MM.1S (cell line): ENCODE measurements at regions not wholly inside any gene's neighbourhood (a gene's known extent, or its start where the extent isn't known, plus 50 kb on each side); places are given as distances from the start of the nearest gene placed in this dataset.

Experiments
- DNase-seq: peaks from one replicate; pipeline ENCODE4 v3.0.0-alpha.2; 2015
- H2AFZ ChIP-seq: fragments of 300-600 bp; sonication (generic); 2 replicates; pipeline ENCODE4 v1.6.0; 2016; ENCODE audit warnings: antibody characterized with exemption, low read length
- H3F3A ChIP-seq: fragments of 300-600 bp; sonication (generic); 2 replicates; pipeline ENCODE4 v1.6.1; 2016; ENCODE audit warnings: mild to moderate bottlenecking, antibody characterized with exemption, low read length, moderate library complexity, mixed read lengths; ENCODE audit not compliant: insufficient read depth
- H3K27ac ChIP-seq: fragments of 300-600 bp; sonication (generic); 2 replicates; pipeline ENCODE4 v1.5.1; 2016; ENCODE audit warnings: mild to moderate bottlenecking, low read length
- H3K27me3 ChIP-seq: fragments of 300-600 bp; sonication (generic); replicated peaks from 2 replicates; pipeline ENCODE4 v1.6.0; 2016; ENCODE audit warnings: low read length; ENCODE audit not compliant: insufficient read depth
- H3K36me3 ChIP-seq: fragments of 300-600 bp; sonication (generic); replicated peaks from 2 replicates; pipeline ENCODE4 v1.6.1; 2016; ENCODE audit warnings: mild to moderate bottlenecking, low read length, mixed read lengths; ENCODE audit not compliant: insufficient read depth
- H3K4me1 ChIP-seq: fragments of 300-600 bp; sonication (generic); 2 replicates; pipeline ENCODE4 v1.6.1; 2016; ENCODE audit warnings: low read length, mixed read lengths
- H3K4me2 ChIP-seq: fragments of 300-600 bp; sonication (generic); 2 replicates; pipeline ENCODE4 v1.6.0; 2016; ENCODE audit warnings: low read depth, low read length
- H3K4me3 ChIP-seq: fragments of 300-600 bp; sonication (generic); 2 replicates; pipeline ENCODE4 v1.5.1; 2016; ENCODE audit warnings: low read length, mixed read lengths
- H3K79me2 ChIP-seq: fragments of 300-600 bp; sonication (generic); 2 replicates; pipeline ENCODE4 v1.6.1; 2016; ENCODE audit warnings: mixed run types, low read length, mixed read lengths
- H3K9ac ChIP-seq: fragments of 300-600 bp; sonication (generic); 2 replicates; pipeline ENCODE4 v1.6.1; 2016; ENCODE audit warnings: low read length, mixed read lengths
- H3K9me2 ChIP-seq: fragments of 300-600 bp; sonication (generic); replicated peaks from 2 replicates; pipeline ENCODE4 v1.6.1; 2016; ENCODE audit warnings: mild to moderate bottlenecking, low read length, mixed read lengths; ENCODE audit not compliant: insufficient read depth
- H3K9me3 ChIP-seq: fragments of 300-600 bp; sonication (generic); replicated peaks from 2 replicates; pipeline ENCODE4 v1.6.1; 2016; ENCODE audit warnings: mild to moderate bottlenecking, low read length, mixed read lengths; ENCODE audit not compliant: insufficient read depth
- H4K20me1 ChIP-seq: fragments of 300-600 bp; sonication (generic); 2 replicates; pipeline ENCODE4 v1.6.1; 2016; ENCODE audit warnings: mild to moderate bottlenecking, low read length, moderate library complexity, mixed read lengths; ENCODE audit not compliant: insufficient read depth
- EZH2 ChIP-seq: fragments of 300-600 bp; sonication (generic); optimal IDR thresholded peaks from 2 replicates; pipeline ENCODE3; 2017; ENCODE audit warnings: low read depth, mild to moderate bottlenecking, antibody characterized with exemption, low read length, mixed read lengths
- EZH2phosphoT487 ChIP-seq: fragments of 300-600 bp; sonication (generic); IDR thresholded peaks from 2 replicates; pipeline ENCODE4 v1.6.1; 2018; ENCODE audit warnings: antibody characterized with exemption, low read length
- TF ChIP-seq, protein P1 (sequence below): fragments of 300-600 bp; sonication (generic); IDR thresholded peaks from 2 replicates; pipeline ENCODE4 v1.5.1; 2016; ENCODE audit warnings: antibody characterized with exemption, low read length, mixed read lengths

DNA sequence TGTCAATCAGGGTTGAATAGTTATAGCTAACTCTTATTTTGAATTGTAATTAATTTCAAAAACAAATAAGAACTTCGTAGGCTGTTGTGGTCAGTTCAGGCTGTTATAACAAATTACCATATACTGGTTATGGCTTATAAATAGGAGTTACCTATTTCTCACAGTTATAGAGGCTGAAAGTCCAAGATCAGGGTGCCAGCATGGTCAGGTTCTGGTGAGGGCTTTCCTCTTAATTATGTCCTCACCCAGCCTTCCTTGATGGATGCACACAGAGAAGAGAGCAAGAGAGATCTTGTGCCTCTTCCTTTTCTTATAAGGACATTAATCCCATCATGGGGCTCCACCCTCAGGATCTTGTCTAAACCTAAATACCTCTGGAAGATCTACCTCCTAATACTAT, 265.9 kb upstream of the SUCLG2 start:
- Histone ChIP-seq H3K27ac (no peak overlapping the region), H3K9me3 (no peaks in the 10 kb centered on the region), H4K20me1 (no peaks in the 10 kb centered on the region), H3K4me1 (peaks cover 18% of the 10 kb centered on the region), H3K79me2 (no peaks in the 10 kb centered on the region), H3F3A (peaks cover 11% of the 10 kb centered on the region; the same call in 1 of the 2 replicates), H3K36me3 (no peaks in the 10 kb centered on the region), H3K9me2 (no peaks in the 10 kb centered on the region), H3K4me3 (no peak overlapping the region), H3K9ac (no peak overlapping the region), H3K27me3 (no peaks in the 10 kb centered on the region), H3K4me2 (no peak overlapping the region), H2AFZ (no peak overlapping the region)
- TF ChIP-seq, protein P1, sequence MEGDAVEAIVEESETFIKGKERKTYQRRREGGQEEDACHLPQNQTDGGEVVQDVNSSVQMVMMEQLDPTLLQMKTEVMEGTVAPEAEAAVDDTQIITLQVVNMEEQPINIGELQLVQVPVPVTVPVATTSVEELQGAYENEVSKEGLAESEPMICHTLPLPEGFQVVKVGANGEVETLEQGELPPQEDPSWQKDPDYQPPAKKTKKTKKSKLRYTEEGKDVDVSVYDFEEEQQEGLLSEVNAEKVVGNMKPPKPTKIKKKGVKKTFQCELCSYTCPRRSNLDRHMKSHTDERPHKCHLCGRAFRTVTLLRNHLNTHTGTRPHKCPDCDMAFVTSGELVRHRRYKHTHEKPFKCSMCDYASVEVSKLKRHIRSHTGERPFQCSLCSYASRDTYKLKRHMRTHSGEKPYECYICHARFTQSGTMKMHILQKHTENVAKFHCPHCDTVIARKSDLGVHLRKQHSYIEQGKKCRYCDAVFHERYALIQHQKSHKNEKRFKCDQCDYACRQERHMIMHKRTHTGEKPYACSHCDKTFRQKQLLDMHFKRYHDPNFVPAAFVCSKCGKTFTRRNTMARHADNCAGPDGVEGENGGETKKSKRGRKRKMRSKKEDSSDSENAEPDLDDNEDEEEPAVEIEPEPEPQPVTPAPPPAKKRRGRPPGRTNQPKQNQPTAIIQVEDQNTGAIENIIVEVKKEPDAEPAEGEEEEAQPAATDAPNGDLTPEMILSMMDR, result no peak
- TF ChIP-seq EZH2 (no peak), EZH2phosphoT487 (no peak)
- DNase-seq, result no peak

DNA sequence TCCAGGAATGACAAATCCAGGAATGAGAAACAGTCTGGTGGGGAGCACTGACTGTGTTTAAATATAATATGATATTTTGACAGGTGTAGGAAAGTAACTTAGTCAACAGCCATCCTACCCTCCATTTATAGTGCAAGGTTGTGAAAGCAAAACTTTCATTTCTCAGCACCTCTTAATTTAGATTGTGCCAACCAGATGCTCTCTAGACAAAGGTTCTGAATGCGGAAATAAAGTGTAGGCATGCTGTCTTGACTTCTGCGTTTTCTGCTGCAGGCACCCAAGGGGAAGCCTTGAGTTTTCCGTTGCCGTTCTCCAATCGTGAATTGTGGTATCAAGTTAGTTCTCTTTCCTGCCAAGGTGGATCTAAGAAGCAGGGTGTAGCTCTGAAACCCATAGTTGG, 261.9 kb upstream of the SUCLG2 start:
- peak overlapping the region; percentile 13; the same call in 1 of the 2 replicates for H3K4me3 ChIP-seq
- H3K9me3 ChIP-seq, result no peaks in the 10 kb centered on the region
- H3K4me1 ChIP-seq, result peaks cover 22% of the 10 kb centered on the region
- H4K20me1 ChIP-seq, result no peaks in the 10 kb centered on the region
- peak overlapping the region; percentile 26 for H2AFZ ChIP-seq
- H3F3A ChIP-seq, result peaks cover 11% of the 10 kb centered on the region; the same call in 1 of the 2 replicates
- no peaks in the 10 kb centered on the region for H3K9me2 ChIP-seq
- no peaks in the 10 kb centered on the region for H3K27me3 ChIP-seq
- peak; percentile 88 for DNase-seq
- TF ChIP-seq EZH2phosphoT487, result no peak
- TF ChIP-seq, protein P1, result no peak
- no peak for TF ChIP-seq EZH2
- peak overlapping the region; percentile 62; the same call in 1 of the 2 replicates for H3K27ac ChIP-seq
- H3K4me2 ChIP-seq, result peak overlapping the region; percentile 63
- H3K36me3 ChIP-seq, result no peaks in the 10 kb centered on the region
- H3K79me2 ChIP-seq, result no peaks in the 10 kb centered on the region
- no peak overlapping the region; the same call in 1 of the 2 replicates for H3K9ac ChIP-seq

- Histone ChIP-seq H4K20me1 (no peaks in the 10 kb centered on the region), H3K36me3 (no peaks in the 10 kb centered on the region), H3K79me2 (no peaks in the 10 kb centered on the region), H2AFZ (no peak overlapping the region), H3K27ac (no peak overlapping the region), H3K4me3 (no peak overlapping the region), H3F3A (no peaks in the 10 kb centered on the region), H3K27me3 (no peaks in the 10 kb centered on the region), H3K9me2 (no peaks in the 10 kb centered on the region), H3K9me3 (no peaks in the 10 kb centered on the region), H3K4me2 (no peak overlapping the region), H3K4me1 (no peaks in the 10 kb centered on the region), H3K9ac (no peak overlapping the region)
- no peak for TF ChIP-seq EZH2phosphoT487
- DNase-seq, result no peak
Observed at GRCh38 chr3:67907735-67908134, 253.3 kb upstream of the SUCLG2 start.

DNA sequence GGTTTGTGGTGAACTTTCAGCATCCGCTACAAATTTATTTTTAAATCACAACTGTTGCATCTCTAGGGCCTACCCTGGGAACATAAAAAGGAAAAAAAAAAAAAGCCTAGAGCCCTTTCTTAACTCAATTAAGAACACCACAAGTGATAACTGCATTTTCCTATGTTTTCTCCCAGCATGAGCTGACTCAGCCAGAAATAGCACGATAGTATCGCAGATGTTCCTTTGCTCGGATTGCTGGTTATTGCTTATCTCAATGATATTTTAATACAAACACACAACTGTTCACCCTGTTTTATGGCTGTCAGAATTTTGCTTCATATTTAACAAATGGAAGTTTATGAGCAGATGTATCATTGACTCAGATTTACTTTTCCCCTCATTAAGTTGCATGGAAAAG, 251.8 kb upstream of the SUCLG2 start:
- no peaks in the 10 kb centered on the region for H3K79me2 ChIP-seq
- H3K4me3 ChIP-seq, result no peak overlapping the region
- no peak overlapping the region for H3K4me2 ChIP-seq
- H3K36me3 ChIP-seq, result no peaks in the 10 kb centered on the region
- no peaks in the 10 kb centered on the region for H3F3A ChIP-seq
- H3K9ac ChIP-seq, result no peak overlapping the region
- no peaks in the 10 kb centered on the region for H4K20me1 ChIP-seq
- TF ChIP-seq EZH2 (no peak), EZH2phosphoT487 (no peak)
- TF ChIP-seq, protein P1, result no peak
- no peaks in the 10 kb centered on the region for H3K9me3 ChIP-seq
- H3K27me3 ChIP-seq, result no peaks in the 10 kb centered on the region
- H3K4me1 ChIP-seq, result no peaks in the 10 kb centered on the region
- no peaks in the 10 kb centered on the region for H3K9me2 ChIP-seq
- no peak for DNase-seq
- no peak overlapping the region for H3K27ac ChIP-seq
- no peak overlapping the region for H2AFZ ChIP-seq
